ENCODE measurements at regions not wholly inside any gene's neighbourhood (a gene's known extent, or its start where the extent isn't known, plus 50 kb on each side); places are given as distances from the start of the nearest gene placed in this dataset.
A peak's percentile ranks its signal among the peaks of the same experiment; 100 is the strongest.
"Not testable (repeated sequence)": the region's sequence is repeated elsewhere in the genome, so short reads cannot be mapped to it uniquely, and the experiment has no call there.

DNA sequence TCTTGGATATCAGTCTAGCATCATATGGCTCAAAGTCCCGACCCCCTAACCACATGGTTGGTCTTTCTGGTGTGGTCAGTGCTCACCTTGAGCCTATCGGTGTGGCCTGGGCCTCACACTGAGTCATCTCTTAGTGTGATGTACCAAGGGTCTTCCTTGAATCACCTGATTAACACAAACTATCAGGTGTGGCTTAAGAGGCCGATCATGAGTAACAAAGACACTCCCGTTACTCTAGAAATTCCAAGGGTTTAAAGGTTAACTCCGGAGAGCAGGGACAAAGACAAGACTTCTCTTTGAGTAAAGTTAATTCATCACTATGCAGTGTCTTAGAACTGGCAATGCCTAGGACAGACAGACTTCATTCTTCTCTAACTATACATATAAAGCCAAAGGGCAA, 52.3 kb upstream of the ARMC3 start:
- no peak for DNase-seq

DNA sequence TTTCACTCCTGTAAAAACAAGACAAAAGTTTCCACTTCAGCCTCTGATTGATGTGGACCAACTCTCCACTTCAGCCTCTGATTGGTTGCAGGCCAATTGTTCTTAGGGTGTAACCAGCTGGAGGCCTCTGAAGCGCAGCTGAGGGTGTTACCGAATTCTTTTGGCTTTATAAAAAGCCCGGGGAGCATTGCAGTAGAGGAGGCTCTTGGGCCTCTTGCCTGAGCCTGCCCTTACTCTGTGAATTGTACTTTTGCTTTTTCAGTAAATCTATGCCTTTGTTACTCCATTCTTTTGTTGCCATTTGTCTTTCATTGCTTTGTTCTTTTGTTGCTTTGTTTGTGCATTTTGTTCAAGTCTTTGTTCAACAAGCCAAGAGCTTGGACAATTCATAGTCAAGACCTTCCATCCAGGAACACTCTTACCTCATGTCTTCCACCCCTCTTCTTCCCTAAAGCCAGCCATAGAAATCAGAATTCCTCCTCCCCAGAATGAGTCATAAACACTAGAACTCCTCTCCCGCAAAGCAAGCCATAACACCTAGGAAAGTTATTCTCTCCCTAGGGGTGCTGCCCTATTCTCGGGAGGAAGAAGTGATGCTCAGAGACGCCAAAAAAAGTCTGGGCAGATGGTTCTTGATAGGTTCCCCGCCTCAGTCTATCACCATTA, 53.5 kb upstream of the ARMC3 start:
- DNase-seq = peak; percentile 64

DNA sequence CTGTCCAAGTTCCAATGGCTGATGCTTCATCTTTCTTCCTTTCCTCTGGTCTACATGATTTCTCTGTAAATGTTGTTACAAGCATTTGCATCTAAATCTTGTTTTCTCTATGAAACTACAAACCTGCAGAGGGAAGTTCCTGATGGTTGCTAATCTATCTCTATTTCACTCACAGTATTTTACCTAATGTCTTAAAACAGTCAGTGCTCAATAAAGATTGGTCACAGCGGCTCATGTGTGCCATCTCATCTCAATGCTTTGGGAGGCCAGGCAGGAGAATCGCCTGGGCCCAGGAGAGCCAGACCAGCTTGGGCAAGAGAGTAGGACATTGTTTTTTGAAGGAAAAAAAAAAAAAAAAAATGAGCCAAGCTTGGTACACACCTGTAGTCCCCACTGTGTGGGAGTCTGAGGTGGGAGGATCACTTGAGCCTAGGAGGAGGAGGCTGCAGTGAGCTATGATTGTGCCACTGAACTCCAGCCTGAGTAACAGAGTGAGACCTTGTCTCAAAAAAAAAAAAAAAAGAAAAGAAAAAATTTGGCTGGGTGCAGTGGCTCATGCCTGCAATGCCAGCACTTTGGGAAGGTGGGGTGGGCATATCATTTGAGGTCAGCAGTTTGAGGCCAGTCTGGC, 71.3 kb upstream of the ARMC3 start:
- no peak for DNase-seq

DNA sequence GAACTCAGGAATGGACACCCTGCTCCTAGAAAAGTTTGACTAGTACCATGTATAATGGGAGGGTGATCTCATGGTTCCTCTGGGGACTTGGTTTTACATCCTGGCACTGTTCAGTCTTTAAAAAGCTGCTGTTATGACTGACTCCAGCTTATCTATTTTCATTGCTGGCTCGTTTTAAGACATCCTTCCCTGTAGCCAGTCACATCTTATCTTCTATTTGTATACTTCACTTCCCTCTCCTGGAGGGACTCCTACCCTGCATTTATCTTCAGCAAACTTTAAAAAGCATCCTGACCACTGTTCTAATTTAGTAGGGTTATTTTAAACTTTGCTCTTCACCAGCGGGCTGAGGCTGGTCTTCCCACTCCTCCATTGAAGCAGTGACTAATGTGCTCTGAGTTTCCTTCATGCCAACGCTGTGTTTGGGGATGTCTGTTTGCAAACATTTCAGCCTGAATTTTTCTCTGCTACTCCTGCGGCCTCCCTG, 72.9 kb upstream of the ARMC3 start:
- DNase-seq = no peak

DNA sequence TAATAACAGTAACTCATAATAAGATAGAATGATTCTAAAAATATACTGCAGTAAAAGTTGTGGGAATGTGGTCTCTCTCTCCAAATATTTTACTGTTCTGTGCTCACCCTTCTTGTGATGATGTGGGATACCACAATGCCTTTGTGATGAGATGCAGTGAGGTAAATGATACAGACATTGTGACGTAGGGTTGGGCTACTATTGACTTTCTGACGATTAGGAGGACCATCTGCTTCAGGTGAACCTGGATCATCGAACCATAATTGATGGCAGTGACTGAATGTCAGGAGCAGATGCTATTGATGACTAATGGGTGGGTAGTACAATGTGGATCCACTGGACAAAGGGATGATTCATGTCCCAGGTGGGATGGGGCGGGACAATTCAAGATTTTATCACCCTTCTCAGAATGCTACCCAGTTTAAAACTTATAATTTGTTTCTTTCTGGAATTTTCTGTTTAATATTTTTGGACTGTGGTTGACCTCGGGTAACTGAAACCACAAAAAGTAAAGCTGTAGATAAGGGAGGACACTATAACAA, 73.9 kb upstream of the ARMC3 start:
- no peak for DNase-seq

DNA sequence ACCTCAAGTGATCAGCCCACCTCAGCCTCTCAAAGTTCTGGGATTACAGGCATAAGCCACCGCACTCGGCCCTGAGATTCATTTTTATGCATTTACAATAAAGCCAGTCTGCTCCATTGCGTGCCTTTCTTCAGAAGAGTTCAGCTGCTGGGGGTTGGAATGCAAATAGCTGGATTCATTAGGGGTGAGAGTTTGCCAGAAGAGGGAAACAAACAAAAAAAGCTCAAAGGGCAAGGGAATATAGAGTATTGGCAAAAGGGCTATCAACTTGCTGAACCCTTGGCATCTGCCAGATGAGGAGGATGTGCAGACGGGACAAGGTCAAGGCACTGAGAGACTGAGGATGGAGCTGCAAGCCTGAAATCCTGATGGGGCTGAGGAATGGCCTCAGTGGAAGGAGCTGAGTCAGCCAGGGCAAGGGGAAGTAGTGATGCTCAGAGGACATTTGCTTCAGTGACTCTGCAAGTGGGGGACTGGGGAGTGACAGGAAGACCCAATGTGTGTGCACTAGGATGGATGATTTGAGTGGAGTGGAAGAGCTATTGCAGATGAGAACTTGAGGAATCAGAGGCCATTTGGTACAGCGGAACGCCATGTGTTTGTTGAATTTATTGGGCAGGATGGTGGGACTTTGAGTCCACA, 75.0 kb upstream of the ARMC3 start:
- DNase-seq = no peak

DNA sequence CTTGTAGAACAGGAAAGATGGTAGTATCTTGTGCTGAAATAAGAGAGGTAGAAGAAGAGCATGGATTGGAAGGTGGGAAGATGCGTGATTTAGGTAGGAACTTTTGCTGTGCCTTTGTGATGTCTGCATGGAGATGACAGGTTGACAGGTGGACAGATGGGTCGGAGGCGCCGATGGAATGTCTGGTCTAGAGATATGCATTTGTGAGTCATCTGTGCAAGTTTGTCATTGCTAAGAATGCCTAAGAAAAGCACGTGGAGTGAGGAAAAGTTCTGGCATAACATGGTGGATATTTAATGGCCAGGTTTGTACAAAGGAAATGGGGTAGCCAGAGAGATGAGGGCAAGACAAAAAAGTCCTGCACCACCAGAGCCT, 76.0 kb upstream of the ARMC3 start:
- DNase-seq = no peak

DNA sequence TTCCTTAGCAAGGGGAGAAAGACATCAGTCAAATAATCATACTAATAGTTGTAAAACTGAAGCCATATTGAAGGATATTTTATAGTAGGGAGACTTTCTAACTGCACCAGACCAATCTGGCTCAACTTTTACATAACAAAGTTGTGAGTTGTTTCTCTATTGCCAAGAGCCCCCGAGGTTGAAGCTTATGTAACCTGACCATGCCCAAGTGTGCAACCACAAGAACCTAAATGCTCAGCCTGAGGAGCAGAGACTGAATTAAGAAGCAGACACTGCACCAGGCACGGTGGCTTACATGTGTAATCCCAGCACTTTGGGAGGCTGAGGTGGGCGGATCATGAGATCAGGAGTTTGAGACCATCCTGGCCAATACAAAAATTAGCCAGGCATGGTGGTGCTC, 77.3 kb upstream of the ARMC3 start:
- no peak for DNase-seq

DNA sequence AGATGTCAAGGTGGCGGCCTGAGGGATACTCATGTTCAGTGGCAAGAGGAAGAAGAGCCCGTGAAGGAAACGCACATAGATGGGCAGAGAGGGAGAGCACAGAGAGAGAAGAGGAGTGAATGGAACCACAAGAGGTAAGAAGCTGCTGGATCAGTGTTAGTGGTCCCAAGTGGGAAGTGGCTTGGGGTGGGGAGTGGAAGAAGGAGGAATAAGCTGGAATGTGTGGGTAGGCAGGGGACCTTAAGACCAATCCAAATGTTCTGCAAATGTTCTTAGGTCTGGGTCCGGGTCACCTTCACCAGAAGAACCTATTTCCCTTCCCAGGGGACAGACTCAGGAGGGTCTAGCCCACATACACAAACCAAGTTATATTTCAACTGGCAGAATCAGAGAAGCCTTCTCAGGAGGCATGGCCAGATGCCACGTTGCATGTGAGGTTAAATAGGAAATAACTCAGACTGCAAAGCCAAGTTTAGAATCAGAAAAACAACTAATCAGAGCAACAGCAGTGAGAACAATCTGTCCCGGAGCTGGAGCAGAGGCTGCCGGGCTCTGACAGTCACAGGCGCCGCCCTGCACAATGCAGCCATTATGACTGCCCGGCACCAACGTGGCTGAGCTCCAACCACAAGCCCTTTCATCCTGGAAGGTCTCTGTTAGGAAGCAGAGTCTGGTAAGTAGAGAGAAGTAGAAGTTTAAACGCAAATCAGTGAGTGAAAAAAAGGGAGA, 78.6 kb upstream of the ARMC3 start:
- peak; percentile 97 for DNase-seq

DNA sequence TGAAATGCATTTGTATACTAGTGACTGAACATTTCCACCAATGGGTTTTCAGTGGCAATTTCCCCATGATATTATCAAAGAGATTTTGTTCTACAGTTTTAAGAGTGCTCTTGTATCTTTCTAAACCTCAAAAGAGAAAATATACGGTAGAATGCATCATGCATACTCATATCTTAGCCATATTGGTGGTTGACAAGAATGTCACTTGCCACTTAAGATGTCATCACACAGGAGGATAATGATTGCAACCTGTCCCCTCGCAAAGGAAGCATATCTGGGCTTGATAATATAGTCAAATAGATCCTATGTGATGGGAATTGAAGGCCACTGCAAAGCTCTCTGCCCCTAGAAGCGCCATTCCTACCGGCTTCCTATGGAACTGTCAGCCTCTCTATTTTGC, 79.3 kb upstream of the ARMC3 start:
- no peak for DNase-seq

DNA sequence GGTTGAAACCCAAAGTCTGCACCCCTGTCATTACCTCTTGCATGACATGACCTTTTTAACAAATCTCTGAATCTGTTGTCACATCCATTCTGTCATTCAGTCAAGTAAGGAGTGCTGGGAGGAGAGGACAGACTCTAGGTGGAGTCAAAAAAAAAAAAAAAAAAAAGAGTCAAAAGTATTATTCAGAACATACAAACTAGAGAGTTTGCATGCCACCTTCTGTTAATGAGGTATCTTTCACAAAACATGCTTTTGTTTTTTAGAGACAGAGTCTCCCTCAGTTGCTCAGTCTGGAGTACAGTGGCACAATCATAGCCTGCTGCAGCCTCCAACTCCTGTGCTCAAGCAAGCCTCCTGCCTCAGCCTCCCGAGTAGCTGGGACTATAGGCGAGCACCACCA, 81.6 kb upstream of the ARMC3 start:
- no peak for DNase-seq

DNA sequence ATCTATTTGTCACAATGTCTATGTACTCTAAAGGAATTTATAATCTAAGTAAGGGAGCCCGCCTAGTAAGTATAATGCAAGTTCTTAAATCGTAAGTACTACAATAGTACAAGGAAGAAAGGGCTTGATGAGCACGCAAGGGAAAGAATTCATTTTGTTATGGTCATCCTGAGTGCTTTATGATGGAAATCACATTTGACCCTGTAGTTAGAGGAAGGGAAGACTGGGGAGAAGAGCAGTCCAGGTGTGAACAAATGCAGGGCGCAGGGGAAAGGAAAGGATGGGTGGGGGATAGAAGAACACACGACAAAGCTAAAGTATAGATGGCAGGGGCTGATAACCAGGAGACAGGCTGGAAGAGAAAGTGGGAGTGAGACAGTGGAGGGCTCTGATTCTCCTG, 88.2 kb upstream of the ARMC3 start:
- no peak for DNase-seq

DNA sequence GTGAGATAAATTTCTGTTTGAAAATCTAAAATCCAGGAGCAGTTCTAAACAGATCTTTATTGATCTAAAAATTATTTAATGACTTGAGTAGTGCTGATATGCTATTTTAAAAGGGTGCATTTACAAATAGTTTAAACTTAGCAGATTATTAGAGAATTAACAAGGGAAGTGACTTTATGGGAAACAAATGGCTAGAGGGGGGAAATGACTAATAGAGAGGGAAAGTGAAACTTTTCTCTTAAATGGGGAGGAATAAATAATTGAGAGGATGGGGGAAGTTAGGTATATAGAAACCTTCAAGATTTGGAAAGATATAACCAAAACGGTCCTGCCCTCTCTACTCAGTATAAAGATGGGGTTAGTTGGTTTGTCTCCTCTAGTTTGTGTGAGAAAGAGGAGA, 90.1 kb upstream of the ARMC3 start:
- DNase-seq = no peak

DNA sequence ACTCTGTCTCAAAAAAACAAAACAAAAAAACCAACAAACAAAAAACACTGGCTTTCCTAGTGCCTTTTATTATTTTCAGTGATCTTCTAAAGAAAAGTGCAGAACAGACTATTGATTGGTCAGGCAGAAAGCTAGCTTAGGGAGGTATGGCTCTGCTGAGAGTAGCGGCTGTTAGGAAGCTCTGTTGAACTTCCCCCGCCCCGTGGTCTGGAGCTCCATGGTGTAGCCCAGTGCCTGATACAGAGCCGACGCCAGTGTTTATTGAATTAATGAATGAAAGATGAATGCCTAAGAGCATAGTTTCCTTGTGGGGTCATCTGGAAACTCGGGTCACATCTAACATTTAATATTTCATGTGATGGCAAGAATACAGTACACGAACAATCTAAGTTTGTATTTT, 90.5 kb upstream of the ARMC3 start:
- DNase-seq = no peak

DNA sequence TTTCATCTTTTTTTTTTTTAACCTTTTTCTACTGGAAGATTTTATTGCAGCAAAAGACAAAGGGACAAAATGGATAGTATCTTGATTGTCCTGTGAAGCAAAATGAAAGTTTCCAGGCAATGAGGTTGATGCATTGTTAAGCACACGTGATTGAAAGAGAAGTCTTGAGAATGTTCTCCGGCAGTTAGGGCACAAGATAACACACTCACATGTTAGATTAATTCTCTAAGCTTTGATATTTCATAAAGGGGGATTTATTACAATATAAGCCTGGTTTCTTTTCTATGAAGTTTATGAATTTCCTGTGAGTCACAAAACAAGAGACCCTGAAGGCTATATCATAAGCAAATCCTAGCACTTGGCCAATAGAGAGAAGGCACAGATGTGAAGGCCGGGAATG, 93.4 kb upstream of the ARMC3 start:
- no peak for DNase-seq

DNA sequence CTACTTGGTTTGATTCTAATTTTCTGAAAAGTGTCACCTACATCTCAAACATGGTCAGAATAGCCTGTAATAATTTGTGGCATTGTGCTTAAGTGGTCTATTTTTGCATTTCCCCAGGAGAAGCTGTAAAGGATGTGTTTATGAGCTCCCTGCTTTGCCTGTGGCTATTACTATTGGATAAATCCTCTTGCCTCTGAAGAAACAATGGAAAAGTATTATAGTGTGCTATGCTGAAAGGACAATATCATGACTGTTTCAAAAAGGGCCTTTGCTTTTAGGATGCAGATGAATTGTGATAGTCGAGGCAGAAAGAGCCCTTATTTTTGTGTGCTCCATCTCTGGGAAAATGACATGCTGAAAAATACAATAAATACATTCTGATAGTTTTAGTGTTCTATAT, 94.1 kb upstream of the ARMC3 start:
- DNase-seq = peak; percentile 47

DNA sequence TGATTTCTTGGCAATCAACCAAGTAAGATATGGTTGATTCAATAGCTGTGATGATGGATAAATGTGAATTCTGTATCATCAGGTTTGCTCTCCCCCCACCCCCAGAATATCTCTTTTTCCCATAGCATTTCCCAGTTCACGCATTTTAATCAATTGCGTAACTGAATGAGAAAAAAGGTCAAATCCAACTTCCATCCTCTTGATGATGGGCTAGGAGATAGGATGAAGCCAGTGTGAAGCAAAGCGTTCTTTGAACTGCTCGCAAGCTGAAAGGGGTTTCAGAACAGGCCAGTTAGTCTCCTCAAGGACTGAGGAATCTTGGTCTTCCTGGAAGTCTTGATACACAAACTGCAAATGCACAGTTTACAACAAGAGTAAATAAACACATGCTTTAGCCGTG, 94.5 kb upstream of the ARMC3 start:
- no peak for DNase-seq

DNA sequence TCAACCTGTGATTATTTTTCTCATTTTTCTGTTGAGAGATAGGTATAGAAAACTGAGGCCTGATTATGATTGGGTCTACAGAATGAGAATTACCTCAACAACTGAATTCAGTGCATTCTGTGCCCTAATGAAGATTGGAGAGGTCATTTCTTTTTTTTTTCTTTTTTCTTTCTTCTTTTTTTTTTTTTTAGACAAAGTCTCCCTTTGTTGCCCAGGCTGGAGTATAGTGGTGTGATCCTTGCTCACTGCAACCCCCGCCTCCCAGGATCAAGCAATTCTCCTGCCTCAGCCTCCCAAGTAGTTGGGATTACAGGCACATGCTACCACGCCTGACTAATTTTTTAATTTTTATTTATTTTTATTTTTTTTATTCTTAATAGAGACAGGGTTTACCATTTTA, 95.0 kb upstream of the ARMC3 start:
- no peak for DNase-seq

DNA sequence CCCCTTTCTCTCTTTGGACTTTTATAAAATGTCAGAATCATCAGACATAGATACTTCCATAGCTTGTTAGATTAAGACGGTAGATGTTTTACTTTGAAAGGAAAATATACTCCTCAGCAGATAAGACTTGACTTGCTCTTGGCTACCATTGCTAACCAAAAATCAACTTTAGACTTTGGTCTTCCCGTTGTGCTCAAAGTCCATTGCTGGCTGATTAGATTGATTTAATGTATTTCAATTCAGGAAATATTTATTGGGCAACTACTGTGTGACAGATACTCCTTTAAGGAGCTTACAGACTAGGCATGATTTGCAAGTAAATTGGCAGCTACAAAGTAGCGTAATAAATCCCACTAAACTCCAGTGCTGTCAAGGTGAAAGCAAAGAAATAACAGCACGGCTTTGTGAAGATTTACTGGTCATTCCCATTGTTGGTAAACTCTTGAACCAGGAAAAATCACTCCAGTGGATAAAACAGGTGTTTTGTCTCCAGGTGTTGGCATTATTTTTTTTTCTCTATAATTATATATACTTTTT, 95.7 kb upstream of the ARMC3 start:
- DNase-seq = no peak

DNA sequence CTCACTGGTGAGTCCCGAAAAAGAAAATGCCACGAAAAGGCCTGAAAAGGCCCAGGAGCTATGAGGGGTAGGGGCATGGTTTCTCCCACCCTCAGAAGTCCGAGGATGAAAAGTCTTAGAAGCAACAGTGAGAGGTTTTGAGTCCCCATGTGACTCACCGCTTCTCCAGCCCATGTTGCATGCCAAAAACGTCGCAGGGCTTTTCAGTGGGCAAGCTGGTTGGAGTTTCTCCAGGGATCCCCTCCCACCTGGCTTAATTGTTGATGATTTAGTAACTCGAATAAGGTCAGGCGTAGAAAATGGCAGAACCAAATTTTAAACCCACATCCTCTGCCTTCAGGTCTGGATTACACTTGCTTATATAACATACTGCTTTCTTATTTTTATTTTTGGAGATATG, 96.3 kb upstream of the ARMC3 start:
- DNase-seq = no peak

DNA sequence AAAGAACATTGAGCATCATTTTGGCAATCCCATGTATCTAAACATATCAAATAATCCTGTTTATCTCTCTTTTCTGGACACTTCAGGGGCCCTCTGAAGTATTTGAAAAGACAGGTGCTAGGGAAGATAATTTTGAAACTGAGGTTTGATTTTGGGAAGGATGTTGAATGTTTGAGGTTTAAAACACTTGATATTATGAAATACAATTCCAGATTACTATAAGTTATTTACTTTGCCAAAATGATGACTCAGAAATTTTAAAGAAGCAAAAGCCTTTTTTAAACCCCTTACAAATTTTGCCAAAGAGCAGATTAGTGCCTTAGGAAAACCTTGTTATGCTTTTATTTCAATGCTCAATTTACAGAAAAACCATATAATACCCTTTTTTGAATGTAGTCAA, 99.1 kb upstream of the ARMC3 start:
- not testable (repeated sequence) for DNase-seq

DNA sequence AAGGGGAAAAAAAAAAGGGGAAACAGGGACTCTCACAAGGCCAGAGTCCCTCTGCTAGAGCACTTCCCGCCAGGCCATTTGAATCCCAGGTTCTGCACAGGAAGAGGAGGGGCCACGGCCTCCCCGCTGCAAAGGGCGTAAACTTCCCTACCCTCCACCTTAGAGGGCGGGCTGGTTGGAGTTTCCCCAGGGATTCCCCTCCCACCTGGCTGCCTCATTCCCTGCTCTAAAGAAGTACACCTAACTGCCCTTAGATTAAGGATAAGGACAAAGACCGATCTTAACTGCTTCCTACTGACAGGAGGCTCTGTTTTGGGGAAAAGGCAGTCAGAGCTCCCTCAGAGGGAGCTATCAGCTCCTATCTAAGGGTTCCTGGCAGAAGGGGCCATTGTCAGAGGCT, 102.0 kb upstream of the ARMC3 start:
- no peak for DNase-seq

DNA sequence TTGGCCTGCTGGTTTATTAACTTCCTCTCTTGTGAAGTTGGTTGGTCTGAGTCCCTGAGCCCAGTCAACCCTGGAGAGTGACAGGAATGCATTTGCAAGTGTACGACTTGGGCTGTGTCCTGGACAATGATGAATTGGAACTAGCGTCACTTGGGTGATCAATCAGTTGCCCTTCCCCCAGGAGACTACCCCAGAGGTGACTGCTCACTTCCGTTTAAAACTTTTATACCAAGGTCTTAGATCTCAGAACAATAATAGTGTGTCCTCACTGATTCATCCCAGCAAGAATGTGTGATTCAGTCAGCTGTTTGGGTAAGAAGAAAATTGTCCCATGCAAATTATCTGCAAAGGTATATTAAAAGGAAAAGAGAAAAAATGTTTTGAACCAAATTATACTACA, 102.9 kb upstream of the ARMC3 start:
- DNase-seq = no peak
